GM10248 (cell line): ENCODE measurements at regions not wholly inside any gene's neighbourhood (a gene's known extent, or its start where the extent isn't known, plus 50 kb on each side); places are given as distances from the start of the nearest gene placed in this dataset.

Experiments used
- CTCF ChIA-PET: fragments of 300-600 bp; sonication (Branson Sonifier 250); formaldehyde crosslinking; extraction: SDS; loops from one replicate; lab custom pipeline; 2021; ENCODE audit warnings: antibody characterized with exemption; lab: Yijun Ruan, JAX
- POLR2A ChIA-PET: fragments of 350-650 bp; sonication (Branson Sonifier 250); formaldehyde crosslinking; extraction: SDS; loops from one replicate; lab custom pipeline; 2020; ENCODE audit warnings: antibody characterized with exemption; lab: Yijun Ruan, JAX
- DNase-seq: peaks from one replicate; pipeline ENCODE4 v3.0.0; 2012; ENCODE audit errors: extremely low spot score
- TF ChIP-seq, protein P1 (sequence below): IDR thresholded peaks from 2 replicates; pipeline ENCODE4 v1.5.1; 2012; ENCODE audit warnings: mild to moderate bottlenecking, low read depth; ENCODE audit errors: extremely low read depth, missing control alignments, control extremely low read depth

DNA sequence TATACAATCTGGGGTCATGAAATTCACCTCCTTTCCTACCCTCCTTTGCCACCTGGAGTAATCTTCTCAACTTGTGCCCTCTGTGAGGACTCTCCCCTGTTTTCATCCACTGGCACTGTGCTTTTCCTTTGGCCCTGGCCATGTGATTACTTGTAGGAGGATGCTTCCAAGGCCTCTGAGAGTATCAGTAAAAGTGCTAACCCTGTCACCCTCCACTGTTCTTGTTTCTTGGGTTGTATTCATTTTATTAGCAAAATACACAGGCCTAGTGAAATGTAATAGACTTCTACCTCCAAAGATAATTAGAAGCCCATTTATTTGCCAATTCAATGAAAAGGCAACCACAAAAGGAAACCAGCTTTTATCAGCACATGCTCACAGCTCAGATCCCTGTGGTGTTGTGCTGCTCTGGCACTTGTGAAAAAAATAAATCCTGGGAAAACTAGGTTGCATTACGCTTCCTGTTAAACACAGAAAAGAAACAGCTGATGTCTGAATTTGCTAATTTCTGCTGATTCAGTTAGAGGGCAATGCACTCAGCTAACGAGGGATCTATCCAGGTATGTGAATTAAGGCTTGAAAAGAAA, 357.5 kb upstream of the ETAA1 start:
- ChIA-PET POLR2A (no interaction called here), CTCF (no interaction called here)
- no peak for DNase-seq
- TF ChIP-seq, protein P1, sequence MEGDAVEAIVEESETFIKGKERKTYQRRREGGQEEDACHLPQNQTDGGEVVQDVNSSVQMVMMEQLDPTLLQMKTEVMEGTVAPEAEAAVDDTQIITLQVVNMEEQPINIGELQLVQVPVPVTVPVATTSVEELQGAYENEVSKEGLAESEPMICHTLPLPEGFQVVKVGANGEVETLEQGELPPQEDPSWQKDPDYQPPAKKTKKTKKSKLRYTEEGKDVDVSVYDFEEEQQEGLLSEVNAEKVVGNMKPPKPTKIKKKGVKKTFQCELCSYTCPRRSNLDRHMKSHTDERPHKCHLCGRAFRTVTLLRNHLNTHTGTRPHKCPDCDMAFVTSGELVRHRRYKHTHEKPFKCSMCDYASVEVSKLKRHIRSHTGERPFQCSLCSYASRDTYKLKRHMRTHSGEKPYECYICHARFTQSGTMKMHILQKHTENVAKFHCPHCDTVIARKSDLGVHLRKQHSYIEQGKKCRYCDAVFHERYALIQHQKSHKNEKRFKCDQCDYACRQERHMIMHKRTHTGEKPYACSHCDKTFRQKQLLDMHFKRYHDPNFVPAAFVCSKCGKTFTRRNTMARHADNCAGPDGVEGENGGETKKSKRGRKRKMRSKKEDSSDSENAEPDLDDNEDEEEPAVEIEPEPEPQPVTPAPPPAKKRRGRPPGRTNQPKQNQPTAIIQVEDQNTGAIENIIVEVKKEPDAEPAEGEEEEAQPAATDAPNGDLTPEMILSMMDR = no peak

DNA sequence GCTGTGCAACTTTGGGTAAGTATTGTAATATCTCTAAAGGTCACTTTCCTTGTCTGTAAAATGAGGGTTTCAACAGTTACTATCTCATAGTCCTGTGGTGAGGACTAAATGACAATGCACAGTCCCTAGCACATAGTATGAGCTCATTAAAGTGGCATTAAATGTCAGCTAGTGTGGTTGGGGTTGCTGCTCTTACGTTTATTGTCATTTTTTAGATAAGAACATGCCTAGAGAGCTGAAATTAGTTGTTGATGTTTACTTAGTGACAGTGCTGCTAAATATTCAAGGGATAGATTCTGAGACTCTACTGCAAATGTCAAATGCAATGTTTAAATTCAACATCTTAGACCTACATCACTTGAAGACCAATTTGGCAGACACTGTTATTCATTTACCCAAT, 356.1 kb upstream of the ETAA1 start:
- ChIA-PET CTCF (interaction anchor here (1.2 to 2.1 kb wide), 3 partner anchors 10 to 26 kb away, joined by 3 to 7 read pairs (median 5); no protein-coding TSS in a partner anchor), POLR2A (no interaction called here)
- TF ChIP-seq, protein P1 = no peak
- no peak for DNase-seq

DNA sequence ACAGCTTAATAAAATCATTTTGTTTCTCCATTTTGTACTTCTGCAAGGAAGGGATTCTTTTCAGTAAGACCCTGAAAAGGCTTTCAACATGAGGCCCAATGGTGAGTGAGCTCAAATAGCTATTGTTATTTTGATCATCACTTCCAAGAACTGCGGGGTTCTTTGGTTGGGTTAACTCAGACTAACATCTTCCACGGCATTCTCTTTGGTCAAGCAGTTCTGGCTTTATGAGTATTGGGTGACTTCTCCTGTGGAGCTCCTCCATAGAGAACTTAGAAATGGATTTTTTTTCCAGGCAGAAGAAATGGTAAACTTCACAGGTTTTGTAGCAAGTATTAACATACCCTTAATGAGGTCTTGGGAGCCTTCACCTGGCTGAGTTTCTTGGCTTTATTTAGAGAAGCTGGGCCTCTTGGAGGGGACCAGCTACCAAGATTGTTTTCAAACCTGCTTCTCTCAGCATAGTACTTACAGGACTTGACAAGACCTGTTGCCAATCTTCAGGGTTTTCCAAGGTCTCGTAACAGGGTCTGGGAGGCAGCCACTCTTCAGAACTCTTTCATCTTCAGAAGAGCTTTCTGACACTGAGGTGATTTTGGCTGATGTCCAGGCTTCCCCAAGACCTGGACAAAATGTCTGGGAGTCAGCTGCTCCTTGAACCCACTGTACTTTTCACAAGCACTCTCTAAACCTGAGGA, 353.2 kb upstream of the ETAA1 start:
- no peak for DNase-seq
- TF ChIP-seq, protein P1 = no peak
- CTCF ChIA-PET = interaction anchor here (0.9 kb wide), 1 partner anchor 9 kb away, joined by 4 read pairs; no protein-coding TSS in a partner anchor
- POLR2A ChIA-PET = no interaction called here

DNA sequence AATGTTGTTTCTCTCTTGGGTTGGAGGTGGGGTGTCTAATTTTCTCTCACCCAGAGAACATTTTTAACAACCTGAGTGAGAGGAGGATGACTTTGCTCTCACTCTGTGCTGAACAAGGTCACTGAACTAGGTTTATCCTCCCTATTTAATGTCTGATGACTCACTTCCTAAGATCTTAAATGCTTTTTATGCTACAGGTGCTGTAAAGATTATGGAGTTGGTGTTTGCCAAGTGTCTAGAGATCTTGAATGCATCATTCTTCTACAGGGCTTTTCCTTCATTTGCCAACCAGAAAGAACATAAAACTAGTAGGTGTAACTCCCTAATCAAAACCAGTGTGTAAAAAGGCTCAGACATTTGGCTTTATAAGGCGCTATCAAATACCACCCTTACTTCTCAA, 350.5 kb upstream of the ETAA1 start:
- TF ChIP-seq, protein P1 = no peak
- CTCF ChIA-PET = no interaction called here
- no peak for DNase-seq
- POLR2A ChIA-PET = no interaction called here

DNA sequence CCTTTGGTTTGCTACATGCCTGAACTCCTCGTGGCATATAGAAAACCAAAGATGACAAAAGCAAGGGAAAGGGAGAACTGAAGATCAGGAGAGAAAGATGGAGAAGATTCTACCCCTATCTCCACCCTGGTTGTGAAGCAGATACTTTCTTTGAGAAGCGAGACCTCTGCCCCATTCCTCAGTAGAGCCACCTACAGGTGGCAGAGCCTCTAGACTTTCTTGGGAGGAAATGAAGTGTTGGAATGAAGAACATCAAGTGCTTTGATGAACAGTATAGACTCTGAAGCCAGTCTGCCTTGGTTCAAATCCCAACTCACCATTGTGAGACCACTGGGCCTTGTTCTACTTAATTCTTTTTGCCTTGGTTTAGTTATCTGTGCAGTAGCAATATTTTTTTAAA, 348.8 kb upstream of the ETAA1 start:
- CTCF ChIA-PET = interaction anchor here (0.9 to 1.2 kb wide), 2 partner anchors 10 to 14 kb away, joined by 3 read pairs; no protein-coding TSS in a partner anchor
- no peak for DNase-seq
- POLR2A ChIA-PET = no interaction called here
- TF ChIP-seq, protein P1 = no peak

DNA sequence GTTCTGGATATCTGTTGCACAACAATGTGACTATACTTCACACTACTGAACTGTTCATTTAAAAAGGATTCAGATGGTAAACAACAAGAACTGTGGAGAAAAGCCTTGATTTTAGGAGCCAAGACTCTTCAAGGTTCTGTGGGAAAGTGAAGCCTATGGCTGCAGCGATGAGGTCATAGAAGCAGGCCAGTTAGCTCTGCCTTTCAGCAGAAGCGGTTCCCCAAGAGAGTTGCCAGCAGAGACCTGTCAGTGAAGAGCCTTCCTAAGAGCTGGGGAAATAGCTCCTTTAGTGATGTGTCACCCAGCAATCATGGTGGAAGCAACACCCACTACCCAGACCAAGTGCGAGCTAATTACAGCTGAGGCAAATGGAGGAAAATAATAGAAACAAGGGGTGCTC, 346.5 kb upstream of the ETAA1 start:
- DNase-seq = no peak
- TF ChIP-seq, protein P1 = no peak
- ChIA-PET CTCF (interaction anchor here (1.8 kb wide), 1 partner anchor 9 kb away, joined by 7 read pairs; no protein-coding TSS in a partner anchor), POLR2A (no interaction called here)
